HepG2 (cell line): ENCODE measurements at regions not wholly inside any gene's neighbourhood (a gene's known extent, or its start where the extent isn't known, plus 50 kb on each side); places are given as distances from the start of the nearest gene placed in this dataset.

Source experiments
- ATAC-seq: fragments of 200-7000 bp; cut with Tn5 transposase; 3 replicates; pipeline ENCODE4 v1.9.1; 2020; ENCODE audit warnings: mild to moderate bottlenecking, moderate library complexity
- BruUV-seq: library from RNA; stranded (reverse); fragments of 400-500 nt; replicated peaks from 2 replicates; lab custom pipeline; 2021; lab: Mats Ljungman, UMichigan
- CTCF ChIA-PET: fragments of 300-600 bp; formaldehyde crosslinking; extraction: SDS; loops from one replicate; lab custom pipeline; 2021; ENCODE audit warnings: low total read pairs, inconsistent platforms, low intra/inter-chr PET ratio; lab: Yijun Ruan, JAX
- POLR2A ChIA-PET: fragments of 350-600 bp; sonication (Branson Sonifier 250); formaldehyde crosslinking; loops from one replicate; lab custom pipeline; 2020; ENCODE audit warnings: antibody characterized with exemption, inconsistent platforms; lab: Yijun Ruan, JAX
- DNase-seq: peaks from one replicate; pipeline ENCODE4 v3.0.0-alpha.2; 2015; ENCODE audit warnings: low spot score
- FAIRE-seq: peaks from 3 replicates; lab custom pipeline; 2011; peaks lifted over from hg19 to GRCh38; lab: Jason Lieb, UNC
- H2AFZ ChIP-seq: one replicate; pipeline ENCODE4 v1.6.1; 2011; ENCODE audit warnings: low read length, inconsistent platforms
- H3K27ac ChIP-seq: fragments of 300-600 bp; 3 replicates; pipeline ENCODE4 v1.8.0; 2011; ENCODE audit warnings: mixed run types, mild to moderate bottlenecking, mixed read lengths, low read length, inconsistent platforms; ENCODE audit not compliant: insufficient read depth; ENCODE audit errors: extremely low read length
- H3K27me3 ChIP-seq, 2 experiments: fragments of 200-600 bp in 1 of 2; 2 replicates in 1 of 2; 3 replicates in 1 of 2; pipeline versions ENCODE4 v1.6.0 to v1.8.0; 2011; ENCODE audit warnings: low read length in 2 of 2, mild to moderate bottlenecking in 2 of 2, moderate library complexity in 2 of 2, inconsistent platforms in 1 of 2; ENCODE audit not compliant: insufficient read depth in 2 of 2, control insufficient read depth in 1 of 2
- H3K36me3 ChIP-seq, 2 experiments: fragments of 200-600 bp in 1 of 2; replicated peaks in 1 of 2; 2 replicates in 1 of 2; 3 replicates in 1 of 2; pipeline versions ENCODE4 v1.5.1 to v1.8.0; 2011; ENCODE audit warnings: low read length in 2 of 2, inconsistent platforms in 1 of 2; ENCODE audit not compliant: insufficient read depth in 2 of 2, control insufficient read depth in 1 of 2
- H3K4me1 ChIP-seq: 2 replicates; pipeline ENCODE4 v1.5.1; 2012; ENCODE audit warnings: low read length, inconsistent platforms; ENCODE audit not compliant: insufficient read depth
- H3K4me2 ChIP-seq: 2 replicates; pipeline ENCODE4 v1.6.0; 2011; ENCODE audit warnings: low read depth, low read length, inconsistent platforms
- H3K4me3 ChIP-seq, 3 experiments: fragments of 200-600 bp in 1 of 3; sonication (generic), shearing (Covaris generic) in 1 of 3; replicated peaks in 1 of 3; 2 replicates each; pipeline ENCODE4 v1.5.1; 2011 to 2016; ENCODE audit warnings: low read length in 3 of 3, inconsistent platforms in 2 of 3, low read depth in 2 of 3, mild to moderate bottlenecking in 2 of 3, control low read depth in 1 of 3, mixed read lengths in 1 of 3; ENCODE audit not compliant: insufficient read depth in 1 of 3
- H3K79me2 ChIP-seq: one replicate; pipeline ENCODE4 v1.6.1; 2011; ENCODE audit warnings: low read length, inconsistent platforms; ENCODE audit not compliant: insufficient read depth
- H3K9ac ChIP-seq: 2 replicates; pipeline ENCODE4 v1.6.0; 2011; ENCODE audit warnings: mild to moderate bottlenecking, low read depth, low read length, inconsistent platforms; ENCODE audit not compliant: insufficient read depth
- H3K9me3 ChIP-seq: 2 replicates; pipeline ENCODE4 v1.5.1; 2012; ENCODE audit warnings: mild to moderate bottlenecking, low read length
- H4K20me1 ChIP-seq: 2 replicates; pipeline ENCODE4 v1.6.0; 2011; ENCODE audit warnings: inconsistent platforms, mild to moderate bottlenecking, low read length, moderate library complexity; ENCODE audit not compliant: insufficient read depth
- CENPBD1 ChIP-seq: sonication (generic); formaldehyde crosslinking; IDR thresholded peaks from 2 replicates; pipeline ENCODE4 v1.8.0; 2022; ENCODE audit warnings: missing genetic modification reagents, low read depth, mild to moderate bottlenecking, borderline replicate concordance
- CHCHD3 ChIP-seq: sonication (generic); formaldehyde crosslinking; IDR thresholded peaks from 2 replicates; pipeline ENCODE4 v1.8.0; 2022; ENCODE audit warnings: mild to moderate bottlenecking, missing genetic modification reagents, moderate library complexity
- GZF1 ChIP-seq: sonication (generic); formaldehyde crosslinking; IDR thresholded peaks from 2 replicates; pipeline ENCODE4 v1.5.1; 2020; ENCODE audit warnings: mild to moderate bottlenecking, missing genetic modification reagents
- HNRNPL ChIP-seq: fragments of 200-400 bp; formaldehyde crosslinking; IDR thresholded peaks from 2 replicates; pipeline ENCODE4 v1.6.1; 2017; ENCODE audit warnings: mild to moderate bottlenecking, low read depth, low read length
- IKZF5 ChIP-seq: IDR thresholded peaks from 2 replicates; pipeline ENCODE4 v1.6.1; 2018; ENCODE audit warnings: missing genetic modification reagents, mild to moderate bottlenecking, missing compliant biosample characterization
- MTF2 ChIP-seq: sonication (generic); formaldehyde crosslinking; IDR thresholded peaks from 2 replicates; pipeline ENCODE4 v1.5.0; 2020; ENCODE audit warnings: missing genetic modification reagents, borderline replicate concordance
- NFRKB ChIP-seq: fragments of 450-650 bp; IDR thresholded peaks from 2 replicates; pipeline ENCODE4 v1.6.1; 2017
- RXRA ChIP-seq: sonication (generic); formaldehyde crosslinking; IDR thresholded peaks from 2 replicates; pipeline ENCODE4 v1.5.1; 2020; ENCODE audit warnings: missing genetic modification reagents
- SUZ12 ChIP-seq: fragments of 150-350 bp; IDR thresholded peaks from 2 replicates; pipeline ENCODE4 v1.6.1; 2014; ENCODE audit warnings: low read depth, low read length
- TSC22D2 ChIP-seq: sonication (generic); formaldehyde crosslinking; IDR thresholded peaks from 2 replicates; pipeline ENCODE4 v1.5.1; 2020; ENCODE audit warnings: missing genetic modification reagents, mild to moderate bottlenecking, borderline replicate concordance
- ZKSCAN5 ChIP-seq: sonication (generic); formaldehyde crosslinking; IDR thresholded peaks from 2 replicates; pipeline ENCODE4 v1.5.1; 2020; ENCODE audit warnings: mild to moderate bottlenecking, missing genetic modification reagents
- WGBS: methylation state at CpG from one replicate; pipeline ENCODE4 v1.1.6; 2017; ENCODE audit warnings: low lambda C conversion rate; 5-methylcytosine and 5-hydroxymethylcytosine counted together
- in situ Hi-C: cut with HindIII; loops from 2 replicates; pipeline ENCODE4 v1.10.0; 2017; ENCODE audit warnings: low pct_unique_long_range_greater_than_20kb; ENCODE audit not compliant: extremely low pct_ligation_motif_present
- intact Hi-C: fragments of 100-400 bp; cut with micrococcal nuclease; formaldehyde crosslinking; loops from one replicate; pipeline ENCODE4 v1.10.0; 2022; ENCODE audit not compliant: unreplicated experiment
- TF ChIP-seq, protein P1 (sequence below): sonication (generic); formaldehyde crosslinking; IDR thresholded peaks from 2 replicates; pipeline ENCODE4 v1.5.0; 2020; ENCODE audit warnings: missing genetic modification reagents
- TF ChIP-seq, protein P2 (sequence below): sonication (generic); formaldehyde crosslinking; conservative IDR thresholded peaks from 2 replicates; pipeline ENCODE4 v1.8.1; 2023; ENCODE audit warnings: missing genetic modification reagents
- TF ChIP-seq, protein P3 (sequence below): sonication (generic); formaldehyde crosslinking; IDR thresholded peaks from 2 replicates; pipeline ENCODE4 v1.4.0; 2020; ENCODE audit warnings: missing genetic modification reagents

DNA sequence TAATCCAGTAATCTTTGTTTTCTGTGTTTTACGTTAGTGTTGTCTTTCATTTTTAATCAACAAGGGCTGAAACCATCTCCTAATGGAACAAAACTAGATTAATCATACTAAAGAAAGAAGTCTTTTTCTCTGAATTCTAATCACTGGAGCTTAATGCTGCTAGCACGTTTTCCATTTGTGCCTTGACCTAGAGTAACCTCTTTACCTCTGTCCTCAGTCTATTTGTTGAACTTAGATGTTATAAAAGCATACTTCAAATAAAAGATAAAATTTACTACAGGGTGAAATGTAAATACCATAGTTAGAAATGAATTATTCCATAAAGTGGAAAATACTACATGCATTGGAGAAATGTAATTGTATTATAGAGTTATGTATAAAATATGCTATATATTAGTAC, 207.1 kb downstream of the NKX6-1 start:
- TF ChIP-seq CENPBD1 (CRISPR knock-in tag) (no peak), CHCHD3 (CRISPR knock-in tag) (no peak), NFRKB (no peak), GZF1 (CRISPR knock-in tag) (no peak), IKZF5 (no peak)
- TF ChIP-seq, all 625 proteins: peak for 0
- no peak overlapping the region for H3K27ac ChIP-seq
- in situ Hi-C loops (no loop called here), intact Hi-C loops (no loop called here)
- DNase-seq (no peak), ATAC-seq (no peak), FAIRE-seq (no peak)
- H3K79me2 ChIP-seq: no peaks in the 10 kb centered on the region
- CTCF ChIA-PET: no interaction called here
- no peaks in the 10 kb centered on the region; a peak in 1 of 5 replicates for H3K27me3 ChIP-seq
- no peak overlapping the region for H3K9ac ChIP-seq
- H3K4me1 ChIP-seq: no peaks in the 10 kb centered on the region
- no peak overlapping the region for H3K4me3 ChIP-seq
- BruUV-seq: no TSS peak
- POLR2A ChIA-PET: no interaction called here
- no peaks in the 10 kb centered on the region for H3K9me3 ChIP-seq
- H3K36me3 ChIP-seq: no peaks in the 10 kb centered on the region
- H4K20me1 ChIP-seq: no peaks in the 10 kb centered on the region
- 4% methylated on average over 2 of the region's 2 CpGs for WGBS
- H3K4me2 ChIP-seq: no peak overlapping the region
- H2AFZ ChIP-seq: no peak overlapping the region

- in situ Hi-C loops: no loop called here
- WGBS: 4% methylated on average over 3 of the region's 5 CpGs
- H3K4me3 ChIP-seq: no peak overlapping the region
- TF ChIP-seq RXRA: no peak
- TF ChIP-seq HNRNPL: no peak
- no peak for TF ChIP-seq ZKSCAN5
- no peak for TF ChIP-seq MTF2 (CRISPR knock-in tag)
- TF ChIP-seq, protein P1, sequence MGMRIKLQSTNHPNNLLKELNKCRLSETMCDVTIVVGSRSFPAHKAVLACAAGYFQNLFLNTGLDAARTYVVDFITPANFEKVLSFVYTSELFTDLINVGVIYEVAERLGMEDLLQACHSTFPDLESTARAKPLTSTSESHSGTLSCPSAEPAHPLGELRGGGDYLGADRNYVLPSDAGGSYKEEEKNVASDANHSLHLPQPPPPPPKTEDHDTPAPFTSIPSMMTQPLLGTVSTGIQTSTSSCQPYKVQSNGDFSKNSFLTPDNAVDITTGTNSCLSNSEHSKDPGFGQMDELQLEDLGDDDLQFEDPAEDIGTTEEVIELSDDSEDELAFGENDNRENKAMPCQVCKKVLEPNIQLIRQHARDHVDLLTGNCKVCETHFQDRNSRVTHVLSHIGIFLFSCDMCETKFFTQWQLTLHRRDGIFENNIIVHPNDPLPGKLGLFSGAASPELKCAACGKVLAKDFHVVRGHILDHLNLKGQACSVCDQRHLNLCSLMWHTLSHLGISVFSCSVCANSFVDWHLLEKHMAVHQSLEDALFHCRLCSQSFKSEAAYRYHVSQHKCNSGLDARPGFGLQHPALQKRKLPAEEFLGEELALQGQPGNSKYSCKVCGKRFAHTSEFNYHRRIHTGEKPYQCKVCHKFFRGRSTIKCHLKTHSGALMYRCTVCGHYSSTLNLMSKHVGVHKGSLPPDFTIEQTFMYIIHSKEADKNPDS (CRISPR knock-in tag): no peak
- no peak for TF ChIP-seq TSC22D2
- TF ChIP-seq, protein P2, sequence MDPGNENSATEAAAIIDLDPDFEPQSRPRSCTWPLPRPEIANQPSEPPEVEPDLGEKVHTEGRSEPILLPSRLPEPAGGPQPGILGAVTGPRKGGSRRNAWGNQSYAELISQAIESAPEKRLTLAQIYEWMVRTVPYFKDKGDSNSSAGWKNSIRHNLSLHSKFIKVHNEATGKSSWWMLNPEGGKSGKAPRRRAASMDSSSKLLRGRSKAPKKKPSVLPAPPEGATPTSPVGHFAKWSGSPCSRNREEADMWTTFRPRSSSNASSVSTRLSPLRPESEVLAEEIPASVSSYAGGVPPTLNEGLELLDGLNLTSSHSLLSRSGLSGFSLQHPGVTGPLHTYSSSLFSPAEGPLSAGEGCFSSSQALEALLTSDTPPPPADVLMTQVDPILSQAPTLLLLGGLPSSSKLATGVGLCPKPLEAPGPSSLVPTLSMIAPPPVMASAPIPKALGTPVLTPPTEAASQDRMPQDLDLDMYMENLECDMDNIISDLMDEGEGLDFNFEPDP (CRISPR knock-in tag): no peak
- no peak for TF ChIP-seq SUZ12
- TF ChIP-seq, protein P3, sequence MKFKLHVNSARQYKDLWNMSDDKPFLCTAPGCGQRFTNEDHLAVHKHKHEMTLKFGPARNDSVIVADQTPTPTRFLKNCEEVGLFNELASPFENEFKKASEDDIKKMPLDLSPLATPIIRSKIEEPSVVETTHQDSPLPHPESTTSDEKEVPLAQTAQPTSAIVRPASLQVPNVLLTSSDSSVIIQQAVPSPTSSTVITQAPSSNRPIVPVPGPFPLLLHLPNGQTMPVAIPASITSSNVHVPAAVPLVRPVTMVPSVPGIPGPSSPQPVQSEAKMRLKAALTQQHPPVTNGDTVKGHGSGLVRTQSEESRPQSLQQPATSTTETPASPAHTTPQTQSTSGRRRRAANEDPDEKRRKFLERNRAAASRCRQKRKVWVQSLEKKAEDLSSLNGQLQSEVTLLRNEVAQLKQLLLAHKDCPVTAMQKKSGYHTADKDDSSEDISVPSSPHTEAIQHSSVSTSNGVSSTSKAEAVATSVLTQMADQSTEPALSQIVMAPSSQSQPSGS: no peak
Measured at GRCh38 chr4:84286048-84286447, 213.0 kb downstream of the NKX6-1 start.

More at GRCh38 chr4:84286048-84286447, 213.0 kb downstream of the NKX6-1 start:
- ChIA-PET POLR2A (no interaction called here), CTCF (no interaction called here)
- intact Hi-C loops: no loop called here
- no peaks in the 10 kb centered on the region for H3K36me3 ChIP-seq
- H3K4me1 ChIP-seq: no peaks in the 10 kb centered on the region
- BruUV-seq: no TSS peak
- ATAC-seq (no peak), FAIRE-seq (no peak), DNase-seq (no peak)
- H3K79me2 ChIP-seq: no peaks in the 10 kb centered on the region
- no peaks in the 10 kb centered on the region; a peak in 1 of 5 replicates for H3K27me3 ChIP-seq
- no peaks in the 10 kb centered on the region for H3K9me3 ChIP-seq
- no peak overlapping the region for H2AFZ ChIP-seq
- no peak overlapping the region for H3K4me2 ChIP-seq
- H3K9ac ChIP-seq: no peak overlapping the region
- no peak overlapping the region for H3K27ac ChIP-seq
- no peaks in the 10 kb centered on the region for H4K20me1 ChIP-seq
